GM19238 (cell line): ENCODE measurements at regions not wholly inside any gene's neighbourhood (a gene's known extent, or its start where the extent isn't known, plus 50 kb on each side); places are given as distances from the start of the nearest gene placed in this dataset.
"Not testable (repeated sequence)": the region's sequence is repeated elsewhere in the genome, so short reads cannot be mapped to it uniquely, and the experiment has no call there.

Experiments used
- DNase-seq: peaks from one replicate; pipeline ENCODE4 v3.0.0; 2011; ENCODE audit warnings: low spot score; ENCODE audit not compliant: insufficient read length

GRCh38 chr2:118613737-118614136 is 233.7 kb downstream of the EN1 start:
- no peak for DNase-seq

- no peak for DNase-seq
These were observed 235.8 kb downstream of the EN1 start for GRCh38 chr2:118611691-118612090.

GRCh38 chr2:118609138-118609537 is 238.3 kb downstream of the EN1 start:
- DNase-seq: no peak

DNA sequence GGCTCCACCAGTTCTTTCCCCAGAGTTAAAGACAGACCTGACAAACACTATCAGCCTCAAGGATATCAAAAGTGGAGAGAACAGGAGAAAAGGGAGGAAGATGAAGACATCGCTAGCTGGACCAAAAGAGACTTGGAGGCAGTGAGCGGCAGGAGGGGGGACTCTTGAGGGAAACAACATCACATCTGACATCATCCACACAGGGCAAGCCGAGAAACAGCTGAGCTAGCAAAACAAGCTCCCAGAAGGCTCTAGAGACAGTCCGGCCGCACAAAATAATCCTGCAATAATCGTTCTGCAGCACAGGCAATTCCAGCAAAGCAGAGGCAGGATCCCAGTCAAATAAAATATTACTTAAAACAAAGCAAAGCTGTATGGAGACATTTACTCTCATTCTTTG is 239.8 kb downstream of the EN1 start:
- no peak for DNase-seq

- DNase-seq: no peak
These were observed 242.6 kb downstream of the EN1 start for GRCh38 chr2:118604811-118605210.

GRCh38 chr2:118604371-118604770 is 243.1 kb downstream of the EN1 start:
- no peak for DNase-seq

DNA sequence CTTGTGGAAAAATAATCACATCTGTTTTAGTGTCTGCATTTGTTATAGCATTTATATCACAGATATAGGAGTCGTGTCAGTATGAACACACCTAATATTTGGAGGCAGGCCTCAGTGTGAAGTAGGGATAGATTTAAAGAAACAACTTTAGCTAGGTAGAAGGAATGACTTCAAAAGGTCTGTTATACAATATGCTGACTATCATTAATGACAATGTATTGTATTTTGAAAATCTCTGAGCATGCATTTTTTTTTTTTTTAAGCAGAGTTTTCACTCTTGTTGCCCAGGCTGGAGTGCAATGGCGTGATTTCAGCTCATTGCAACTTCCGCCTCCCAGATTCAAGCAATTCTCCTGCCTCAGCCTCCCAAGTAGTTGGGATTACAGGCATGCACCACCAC is 248.3 kb downstream of the EN1 start:
- DNase-seq: no peak

- DNase-seq: no peak
These were observed 250.8 kb downstream of the EN1 start for GRCh38 chr2:118596620-118597019.

- no peak for DNase-seq
These were observed 254.2 kb downstream of the EN1 start for GRCh38 chr2:118593257-118593656.

DNA sequence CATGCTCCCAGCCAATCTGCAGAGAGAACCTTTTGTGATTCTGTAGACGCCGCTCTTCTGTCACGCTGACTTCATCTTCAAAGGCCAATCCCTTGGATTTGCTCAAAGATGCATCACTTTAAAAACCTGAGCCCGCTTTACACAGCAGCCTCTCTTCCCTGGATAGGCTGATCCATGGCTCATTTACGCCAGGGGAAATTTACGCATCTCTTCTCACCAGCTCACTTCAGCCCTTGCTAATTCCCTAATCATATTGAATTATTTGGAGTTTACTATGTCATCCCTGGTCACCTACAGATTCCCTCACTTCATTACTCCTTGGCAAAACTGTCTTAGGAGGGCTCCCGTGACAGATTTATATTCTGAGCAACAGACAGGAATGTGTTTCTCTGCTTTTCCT is 256.2 kb downstream of the EN1 start:
- DNase-seq: no peak

- DNase-seq: no peak
These were observed 257.7 kb downstream of the EN1 start for GRCh38 chr2:118589721-118590120.

GRCh38 chr2:118588850-118589249 is 258.6 kb downstream of the EN1 start:
- DNase-seq: no peak

GRCh38 chr2:118586312-118586711 is 261.1 kb downstream of the EN1 start:
- no peak for DNase-seq

GRCh38 chr2:118584877-118585276 is 262.6 kb downstream of the EN1 start:
- no peak for DNase-seq

- no peak for DNase-seq
These were observed 263.2 kb downstream of the EN1 start for GRCh38 chr2:118584062-118584749.

DNA sequence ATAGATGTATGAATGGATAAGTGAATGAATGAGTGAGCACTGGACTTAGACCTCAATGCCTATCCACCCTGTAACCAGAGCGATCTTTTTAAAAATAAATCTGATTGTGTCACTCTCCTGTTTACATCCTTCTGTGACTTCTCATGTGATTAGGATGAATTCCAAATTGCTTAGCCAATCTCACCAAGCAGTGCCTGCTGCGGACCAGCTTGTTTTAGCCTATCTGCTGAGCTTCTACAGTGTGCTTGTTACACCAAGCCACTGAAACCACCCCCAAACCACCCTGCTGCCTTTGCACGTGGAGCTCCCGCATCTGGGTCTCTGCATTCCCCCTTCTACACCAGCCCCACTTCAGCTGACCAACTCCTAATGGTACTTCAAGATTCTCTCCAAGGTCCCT is 265.4 kb downstream of the EN1 start:
- no peak for DNase-seq

GRCh38 chr2:118580651-118581050 is 266.8 kb downstream of the EN1 start:
- DNase-seq: no peak

GRCh38 chr2:118580107-118580506 is 267.3 kb downstream of the EN1 start:
- no peak for DNase-seq

- DNase-seq: no peak
These were observed 270.2 kb downstream of the EN1 start for GRCh38 chr2:118577202-118577601.

- DNase-seq: no peak
These were observed 271.2 kb downstream of the EN1 start for GRCh38 chr2:118576109-118576855.

- not testable (repeated sequence) for DNase-seq
These were observed 275.1 kb downstream of the EN1 start for GRCh38 chr2:118572380-118572779.

GRCh38 chr2:118569876-118570535 is 277.4 kb downstream of the EN1 start:
- DNase-seq: no peak

GRCh38 chr2:118568700-118569099 is 278.7 kb downstream of the EN1 start:
- no peak for DNase-seq
